ENCODE measurements at regions not wholly inside any gene's neighbourhood (a gene's known extent, or its start where the extent isn't known, plus 50 kb on each side); places are given as distances from the start of the nearest gene placed in this dataset.

DNA sequence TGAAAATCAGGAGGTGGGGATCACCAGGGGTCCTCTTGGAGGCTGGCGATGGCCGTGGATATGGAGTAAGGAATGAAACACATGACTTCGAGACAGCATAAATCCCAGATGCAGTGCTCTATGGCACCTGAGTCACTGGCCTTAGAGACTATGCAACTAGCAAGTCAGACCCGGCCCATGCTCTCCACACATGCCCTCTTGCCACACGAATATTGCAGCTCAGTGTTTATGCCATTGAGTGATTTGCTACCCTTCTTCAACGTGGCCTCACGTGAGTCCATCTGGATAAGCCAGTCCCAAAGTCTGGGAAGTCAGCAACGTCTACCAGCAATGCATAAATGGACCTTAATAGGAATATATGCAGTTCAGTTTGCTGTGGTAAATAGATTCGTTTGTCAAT is 466.3 kb downstream of the CD83 start:
- Histone ChIP-seq H3K18ac (ENCODE audit: insufficient read length, low read depth, low read length) (no peak overlapping the region), H3K23ac (ENCODE audit: insufficient read length, low read depth, low read length) (no peak overlapping the region), H2AFZ (ENCODE audit: low read length) (no peak overlapping the region), H4K91ac (ENCODE audit: insufficient read length, low read depth, low read length) (no peak overlapping the region), H3K9me3 (ENCODE audit: control insufficient read depth, low read depth, low read length) (no peaks in the 10 kb centered on the region), H3K56ac (ENCODE audit: insufficient read length, low read depth, low read length) (no peak overlapping the region), H4K5ac (ENCODE audit: insufficient read length, low read depth, low read length) (no peak overlapping the region), H3K14ac (ENCODE audit: insufficient read depth, low read length) (no peak overlapping the region), H3K4me2 (ENCODE audit: insufficient read depth, insufficient read length, low read length) (no peak overlapping the region), H2BK20ac (ENCODE audit: low read depth, low read length, poor library complexity, severe bottlenecking) (no peak overlapping the region), H3K23me2 (ENCODE audit: insufficient read length, low read depth, low read length, poor library complexity, severe bottlenecking) (no peaks in the 10 kb centered on the region), H3K4me1 (ENCODE audit: insufficient read depth, low read length) (no peaks in the 10 kb centered on the region), H3K27ac (ENCODE audit: insufficient read length, low read depth, low read length) (no peak overlapping the region), H4K8ac (replicated peaks; ENCODE audit: insufficient read length, low read depth, low read length) (no peak overlapping the region), H2BK12ac (ENCODE audit: insufficient read length, low read depth, low read length) (no peak overlapping the region), H3K9ac (ENCODE audit: extremely low read depth, insufficient read length, low read length) (no peak overlapping the region), H2AK5ac (ENCODE audit: insufficient read length, low read length) (no peak overlapping the region), H3K79me1 (ENCODE audit: insufficient read depth, low read depth, low read length, poor library complexity, severe bottlenecking) (no peaks in the 10 kb centered on the region), H2BK120ac (ENCODE audit: low read depth, low read length, poor library complexity, severe bottlenecking) (no peak overlapping the region), H3K4ac (ENCODE audit: low read depth, low read length) (no peak overlapping the region), H3T11ph (ENCODE audit: low read length) (no peak overlapping the region), H2BK5ac (ENCODE audit: insufficient read length, low read length) (no peak overlapping the region), H3K27me3 (ENCODE audit: insufficient read depth, low read length) (no peaks in the 10 kb centered on the region), H4K20me1 (ENCODE audit: control insufficient read depth, insufficient read depth, insufficient read length) (no peaks in the 10 kb centered on the region), H3K79me2 (ENCODE audit: insufficient read depth, low read length) (no peaks in the 10 kb centered on the region), H2BK15ac (ENCODE audit: low read depth, low read length) (no peak overlapping the region)
- WGBS (ENCODE audit: extremely low coverage, insufficient read length, low lambda C conversion rate), result no CpG with 5 or more reads among the region's 9 CpGs
- no peak for DNase-seq
- Mint-ChIP-seq H3K4me3 (no peak overlapping the region), H3K4me1 (no peaks in the 10 kb centered on the region), H3K36me3 (ENCODE audit: insufficient read depth in 1 of 3, low read depth in 3 of 3) (no peaks in the 10 kb centered on the region), H3K27me3 (ENCODE audit: low read depth) (no peaks in the 10 kb centered on the region), H3K9me3 (no peaks in the 10 kb centered on the region), H3K27ac (no peak overlapping the region)
- TF ChIP-seq, protein P1, sequence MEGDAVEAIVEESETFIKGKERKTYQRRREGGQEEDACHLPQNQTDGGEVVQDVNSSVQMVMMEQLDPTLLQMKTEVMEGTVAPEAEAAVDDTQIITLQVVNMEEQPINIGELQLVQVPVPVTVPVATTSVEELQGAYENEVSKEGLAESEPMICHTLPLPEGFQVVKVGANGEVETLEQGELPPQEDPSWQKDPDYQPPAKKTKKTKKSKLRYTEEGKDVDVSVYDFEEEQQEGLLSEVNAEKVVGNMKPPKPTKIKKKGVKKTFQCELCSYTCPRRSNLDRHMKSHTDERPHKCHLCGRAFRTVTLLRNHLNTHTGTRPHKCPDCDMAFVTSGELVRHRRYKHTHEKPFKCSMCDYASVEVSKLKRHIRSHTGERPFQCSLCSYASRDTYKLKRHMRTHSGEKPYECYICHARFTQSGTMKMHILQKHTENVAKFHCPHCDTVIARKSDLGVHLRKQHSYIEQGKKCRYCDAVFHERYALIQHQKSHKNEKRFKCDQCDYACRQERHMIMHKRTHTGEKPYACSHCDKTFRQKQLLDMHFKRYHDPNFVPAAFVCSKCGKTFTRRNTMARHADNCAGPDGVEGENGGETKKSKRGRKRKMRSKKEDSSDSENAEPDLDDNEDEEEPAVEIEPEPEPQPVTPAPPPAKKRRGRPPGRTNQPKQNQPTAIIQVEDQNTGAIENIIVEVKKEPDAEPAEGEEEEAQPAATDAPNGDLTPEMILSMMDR (conservative IDR thresholded peaks at IDR 0.05), result no peak
